Nucleus accumbens (tissue), 56 donors: ENCODE measurements at regions not wholly inside any gene's neighbourhood (a gene's known extent, or its start where the extent isn't known, plus 50 kb on each side); places are given as distances from the start of the nearest gene placed in this dataset.
"Not testable (repeated sequence)": the region's sequence is repeated elsewhere in the genome, so short reads cannot be mapped to it uniquely, and the experiment has no call there.

Experiments
- DNase-seq, 56 donors: peaks; one replicate each; lab custom pipeline; 2025; lab: John Stamatoyannopoulos, UW

DNA sequence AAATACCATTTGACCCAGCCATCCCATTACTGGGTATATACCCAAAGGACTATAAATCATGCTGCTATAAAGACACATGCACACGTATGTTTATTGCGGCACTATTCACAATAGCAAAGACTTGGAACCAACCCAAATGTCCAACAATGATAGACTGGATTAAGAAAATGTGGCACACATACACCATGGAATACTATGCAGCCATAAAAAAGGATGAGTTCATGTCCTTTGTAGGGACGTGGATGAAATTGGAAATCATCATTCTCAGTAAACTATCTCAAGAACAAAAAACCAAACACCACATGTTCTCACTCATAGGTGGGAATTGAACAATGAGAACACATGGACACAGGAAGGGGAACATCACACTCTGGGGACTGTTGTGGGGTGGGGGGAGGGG is 142.1 kb upstream of the BEND6 start:
- DNase-seq, result not testable (repeated sequence)

DNA sequence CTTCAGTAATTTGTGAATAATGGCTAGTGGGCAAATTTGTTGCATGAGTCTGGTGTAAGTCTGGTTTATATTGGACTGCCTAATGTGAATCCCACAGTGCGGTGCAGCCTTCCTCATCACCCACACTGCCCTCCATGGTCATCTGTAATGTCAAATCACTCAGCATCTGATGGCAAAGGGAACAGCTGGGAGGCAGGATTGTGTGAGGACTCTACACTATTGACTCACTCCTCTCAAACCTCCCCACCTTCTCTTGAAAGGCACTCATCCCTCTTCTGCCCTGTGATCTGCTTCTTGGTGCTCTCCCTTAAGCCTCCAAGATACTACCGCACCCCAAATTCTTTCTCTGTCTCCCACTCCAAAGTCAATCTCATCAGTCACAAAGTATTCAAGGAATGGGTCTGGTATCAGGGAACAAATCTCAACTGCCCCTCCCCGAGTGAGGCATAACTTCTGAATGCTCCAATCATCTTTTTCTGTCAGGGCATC is 146.0 kb upstream of the BEND6 start:
- DNase-seq, result no peak

DNA sequence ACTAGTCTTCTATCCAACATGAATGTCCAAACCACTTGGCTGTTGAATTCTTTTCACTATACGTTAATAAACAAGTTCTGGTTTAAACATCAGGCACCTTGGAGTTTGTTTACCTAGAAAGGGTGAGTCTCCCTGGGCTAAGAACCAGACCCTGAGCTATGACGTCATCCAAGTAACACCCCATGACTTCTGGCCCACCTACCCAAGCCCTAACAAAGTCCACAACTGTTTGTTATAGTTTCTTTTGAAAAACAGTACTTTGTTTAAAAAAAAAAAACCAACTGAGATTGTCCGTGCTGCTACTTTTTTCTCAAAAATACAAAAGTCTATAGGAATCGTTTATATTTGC is 146.9 kb upstream of the BEND6 start:
- no peak for DNase-seq

DNA sequence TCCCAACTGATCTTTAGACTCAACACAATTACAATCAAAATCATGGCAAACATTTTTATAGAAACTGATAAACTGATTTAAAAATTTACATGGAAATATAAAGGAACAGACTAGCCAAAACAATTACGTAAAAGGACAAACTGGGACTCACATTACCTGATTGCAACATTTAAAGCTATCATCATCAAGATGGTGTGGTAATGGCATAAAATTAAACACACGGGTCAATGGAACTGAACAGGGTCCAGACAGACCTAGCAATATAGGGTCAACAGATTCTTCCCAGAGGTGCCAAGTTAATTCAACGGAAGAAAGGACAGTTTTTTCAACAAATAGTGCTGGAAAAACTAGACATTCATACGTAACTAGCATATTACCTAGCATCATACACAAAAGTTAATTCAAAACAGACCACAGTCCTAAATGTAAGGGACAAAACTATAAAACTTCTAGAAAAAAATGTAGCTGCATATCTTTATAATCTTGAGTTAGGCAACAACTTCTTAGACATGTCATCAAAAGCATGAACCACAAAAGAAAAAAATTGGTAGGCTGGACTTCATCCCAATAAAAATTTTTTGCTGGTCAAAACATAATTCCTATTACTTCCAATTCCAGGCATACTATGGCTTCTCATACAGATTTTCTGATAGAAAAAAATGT is 147.4 kb upstream of the BEND6 start:
- DNase-seq, result no peak

DNA sequence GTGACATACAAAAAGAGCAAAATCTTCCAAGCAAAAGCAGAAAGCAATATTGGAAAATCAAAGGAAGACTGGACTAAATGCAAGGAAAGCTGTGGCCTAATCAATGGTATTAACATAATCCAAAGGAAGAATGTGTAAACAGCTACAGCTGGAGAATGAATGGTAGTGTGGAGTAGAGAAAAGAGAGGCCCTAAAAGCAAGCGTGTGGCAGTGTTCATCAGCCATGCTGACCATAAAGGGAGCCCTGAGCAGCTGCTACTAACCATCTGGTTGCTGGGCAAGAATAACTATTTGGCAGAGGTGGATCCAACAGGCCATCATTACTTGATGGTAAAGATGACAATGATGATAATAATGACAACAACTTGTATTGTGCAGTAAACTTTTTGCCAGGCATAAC is 148.5 kb upstream of the BEND6 start:
- DNase-seq, result no peak

DNA sequence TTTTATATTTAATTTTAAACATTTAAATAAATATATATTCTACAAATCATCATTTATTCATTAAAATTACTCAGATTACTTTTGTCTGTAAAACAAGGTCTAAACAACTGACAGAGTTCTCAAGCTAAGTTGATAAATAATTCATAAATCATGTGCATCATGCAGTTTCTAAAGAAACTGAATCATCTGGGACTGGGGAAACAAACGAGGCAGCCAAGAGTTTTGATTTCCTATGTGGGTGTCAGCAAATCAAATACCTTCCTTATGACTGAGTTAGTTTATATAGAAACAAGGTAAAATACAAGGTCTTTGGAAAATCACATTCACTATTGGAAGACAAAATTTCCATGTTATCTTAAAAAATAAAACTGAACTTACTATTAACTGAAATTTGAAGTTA is 149.9 kb upstream of the BEND6 start:
- no peak for DNase-seq

DNA sequence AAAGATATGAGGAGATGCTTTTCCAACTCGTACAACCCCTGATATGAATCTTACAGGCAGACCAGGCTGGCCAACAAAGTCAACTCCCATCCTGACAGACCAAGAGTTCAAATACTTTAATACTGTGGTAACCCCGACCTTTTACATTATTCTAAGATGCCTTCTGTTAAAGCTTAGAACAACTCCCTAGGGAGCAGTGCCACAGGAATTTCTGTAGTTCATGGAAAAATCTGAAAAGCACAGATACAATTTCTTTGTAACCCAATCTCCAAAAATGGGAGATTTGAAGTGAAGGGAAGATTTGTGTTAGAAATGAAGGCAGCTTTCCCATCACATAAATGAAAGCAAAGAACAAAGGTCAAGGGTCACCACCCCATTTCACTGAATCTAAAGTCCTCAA is 151.3 kb upstream of the BEND6 start:
- DNase-seq, result no peak

DNA sequence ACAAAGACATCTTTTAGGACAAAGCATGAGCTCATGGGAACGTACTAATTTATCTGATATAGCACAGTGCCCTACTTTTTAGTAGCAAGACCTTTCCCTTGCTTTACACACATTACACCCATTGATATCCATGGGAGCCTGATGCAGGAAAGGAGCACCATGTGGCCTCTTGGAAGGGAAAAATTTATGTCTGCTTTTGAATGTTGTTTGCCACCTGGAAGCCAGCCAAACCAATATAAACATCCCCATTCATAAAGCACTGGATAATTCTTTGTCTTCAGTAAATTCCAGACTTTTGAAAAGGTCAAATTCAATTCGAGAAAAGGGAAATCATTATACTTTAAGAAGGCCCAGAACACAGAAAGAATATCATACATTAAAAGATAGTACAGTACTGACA is 152.3 kb upstream of the BEND6 start:
- DNase-seq, result no peak

DNA sequence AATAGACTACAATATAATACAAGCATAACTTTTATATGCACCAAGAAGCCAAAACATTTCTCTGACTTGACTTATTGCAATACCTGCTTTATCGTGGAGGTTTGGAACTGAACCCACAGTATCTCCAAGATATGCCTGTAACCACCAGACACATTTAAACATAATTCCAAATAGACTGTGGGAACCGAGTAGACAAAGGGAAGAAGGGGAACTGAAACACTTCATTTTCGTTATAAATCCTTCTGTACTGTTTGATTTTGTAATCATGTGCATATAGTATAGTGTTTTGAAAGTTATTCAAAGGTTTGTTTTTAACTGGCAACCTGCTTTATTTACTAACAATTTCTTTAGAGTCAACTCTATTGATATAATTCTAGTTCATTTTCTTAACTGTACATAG is 154.9 kb upstream of the BEND6 start:
- DNase-seq, result no peak

DNA sequence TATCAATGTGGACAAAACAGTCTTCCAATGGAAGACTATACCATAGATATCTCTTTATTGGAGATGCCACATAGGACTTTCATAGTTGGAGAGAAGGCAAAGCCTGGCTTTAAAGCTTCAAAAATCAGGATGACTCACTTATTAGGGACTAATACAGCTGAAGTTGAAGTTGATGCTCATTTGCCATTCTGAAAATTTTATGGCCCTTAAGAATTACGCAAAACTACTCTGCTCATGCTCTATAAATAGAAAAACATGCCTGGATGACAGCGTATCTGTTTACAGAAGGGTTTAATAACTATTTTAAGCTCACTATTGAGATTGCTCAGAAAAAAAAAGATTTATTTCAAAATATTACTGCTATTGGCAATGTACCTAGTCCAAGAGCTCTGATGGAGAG is 155.5 kb upstream of the DST start:
- no peak for DNase-seq

DNA sequence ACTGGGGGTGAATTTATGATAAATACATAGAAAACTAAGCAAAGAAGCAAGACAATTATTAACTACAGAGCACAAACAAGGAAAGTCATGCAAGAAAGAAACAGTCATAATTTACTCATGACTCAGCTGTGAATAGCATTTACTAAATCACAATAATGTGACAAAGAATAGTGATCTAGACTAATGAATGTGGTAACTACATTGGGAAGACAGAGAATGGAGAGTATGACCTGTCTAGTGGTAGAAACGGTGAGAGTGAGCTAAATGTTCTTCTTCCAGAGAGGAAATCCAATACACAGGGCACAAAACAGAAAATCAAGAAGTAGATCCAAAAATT is 153.5 kb upstream of the DST start:
- DNase-seq, result no peak

DNA sequence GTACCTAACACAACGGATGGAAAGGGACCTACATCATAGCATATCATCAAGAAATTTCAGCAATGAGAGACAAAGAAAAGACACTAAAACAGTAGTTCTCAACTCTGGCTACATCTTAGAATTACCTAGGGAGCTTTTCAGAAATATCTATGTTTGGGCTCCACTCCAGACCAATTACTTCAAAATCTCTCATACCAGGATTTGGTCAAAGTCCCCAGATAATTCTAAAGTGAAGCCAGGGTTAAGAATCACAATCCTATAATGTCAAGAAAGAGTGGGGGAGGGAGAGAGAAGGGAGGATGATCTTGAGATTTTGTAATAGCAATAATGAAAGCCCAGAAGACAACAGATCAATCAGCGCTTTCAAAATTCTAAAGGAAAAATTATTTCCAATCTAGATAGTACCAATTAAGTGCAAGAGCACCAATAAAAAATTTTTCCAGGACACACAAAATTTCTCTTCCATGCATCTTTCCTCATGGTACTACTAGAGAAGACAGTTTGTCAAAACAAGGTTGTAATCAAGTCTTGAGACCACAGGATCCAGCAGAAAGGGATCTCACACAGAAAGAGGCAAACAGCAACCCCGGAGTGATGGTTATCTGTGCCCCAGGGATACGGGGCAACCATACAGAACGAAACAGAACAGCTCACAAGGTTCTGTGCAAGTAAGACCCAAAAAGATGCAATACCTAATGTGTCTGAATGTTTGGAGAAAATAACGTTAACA is 152.9 kb upstream of the DST start:
- DNase-seq, result no peak

DNA sequence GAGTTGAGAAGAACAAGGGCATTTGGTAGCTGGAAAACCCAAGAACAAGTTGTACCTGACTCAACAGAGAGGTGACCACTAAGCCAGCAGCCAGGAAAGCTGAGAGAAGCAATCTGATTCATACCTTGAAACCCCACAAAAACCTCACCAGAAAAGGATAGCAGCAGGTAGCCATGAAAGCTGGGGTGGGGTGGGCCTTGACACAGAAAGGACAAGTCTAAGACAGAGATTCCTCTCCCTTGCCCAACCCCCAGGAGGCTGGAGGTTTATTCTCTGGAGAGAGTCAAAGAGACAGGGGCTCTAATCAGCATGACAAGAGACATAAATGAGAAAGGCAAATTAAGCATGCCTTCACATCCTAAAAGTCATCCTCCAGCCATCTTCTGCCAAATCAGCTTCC is 151.7 kb upstream of the DST start:
- DNase-seq, result no peak

DNA sequence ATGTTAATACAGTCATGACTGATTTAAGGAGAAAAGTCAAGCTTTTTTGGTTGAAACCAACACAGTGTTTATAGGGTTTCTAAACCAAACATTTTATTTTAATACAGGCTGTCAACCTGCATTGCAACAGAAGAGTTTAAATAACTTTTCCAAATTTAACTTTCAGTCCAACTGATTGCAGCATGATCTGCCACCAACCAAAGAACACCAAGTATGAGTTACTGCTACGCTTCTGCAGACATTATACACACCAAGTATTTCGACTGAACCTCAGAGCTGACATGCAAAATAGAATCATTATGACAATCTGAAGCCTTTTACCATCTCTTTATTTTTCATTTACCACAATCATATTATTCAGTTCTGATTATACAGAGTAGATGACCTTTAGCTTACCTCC is 151.2 kb upstream of the DST start:
- DNase-seq, result no peak

DNA sequence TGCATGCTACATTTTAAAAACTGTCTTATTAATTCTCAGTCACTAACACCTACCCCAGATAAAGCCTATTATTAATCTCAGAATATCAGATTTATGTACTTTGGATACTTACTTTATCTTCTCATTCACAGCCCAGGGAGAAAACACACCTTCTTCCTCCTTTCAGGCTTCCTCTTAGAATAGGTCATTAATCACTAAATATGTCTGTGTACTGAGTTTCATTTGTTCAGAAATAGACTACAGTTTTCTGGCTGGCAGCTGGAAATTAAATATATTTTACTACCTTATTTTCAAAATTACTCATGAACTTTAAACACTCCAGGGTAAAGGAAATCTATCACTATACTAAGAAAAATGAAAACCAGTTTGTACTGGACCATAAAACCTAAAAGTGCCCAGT is 147.7 kb upstream of the DST start:
- no peak for DNase-seq

DNA sequence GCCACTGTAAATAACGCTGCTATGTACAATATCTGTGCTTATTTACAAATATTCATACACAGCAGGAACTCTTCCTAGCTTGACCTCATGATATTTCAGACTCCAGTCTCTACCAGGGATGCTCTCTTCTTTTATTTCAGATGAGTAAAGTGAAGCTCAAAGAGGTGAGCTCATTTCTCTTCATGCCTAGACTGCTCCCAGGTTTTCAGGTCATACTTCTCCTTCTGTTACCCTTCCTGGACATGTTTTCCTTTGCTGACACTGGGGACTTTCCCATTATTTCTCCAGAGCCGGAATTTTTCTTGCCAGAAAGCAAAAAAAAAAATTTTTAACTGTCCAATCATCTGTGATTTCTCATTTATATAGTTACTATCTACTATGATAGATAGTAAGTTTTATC is 147.2 kb upstream of the DST start:
- no peak for DNase-seq

DNA sequence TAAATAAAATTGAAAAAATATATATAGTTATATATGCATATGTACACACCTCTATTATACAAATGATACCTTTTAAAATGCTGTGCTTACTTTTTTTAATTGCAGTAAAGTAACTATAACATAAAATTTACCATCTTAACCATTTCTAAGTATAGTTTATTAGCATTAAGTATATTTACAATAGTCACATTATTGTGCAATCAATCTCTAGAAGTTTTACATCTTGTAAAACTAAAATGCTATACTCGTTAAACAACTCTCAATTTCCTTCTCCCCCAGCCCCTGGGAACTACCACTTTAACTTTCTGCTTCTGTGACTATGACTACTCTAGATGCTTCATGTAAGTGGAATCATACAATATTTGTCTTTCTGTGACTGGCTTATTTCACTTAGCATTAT is 146.7 kb upstream of the DST start:
- no peak for DNase-seq

DNA sequence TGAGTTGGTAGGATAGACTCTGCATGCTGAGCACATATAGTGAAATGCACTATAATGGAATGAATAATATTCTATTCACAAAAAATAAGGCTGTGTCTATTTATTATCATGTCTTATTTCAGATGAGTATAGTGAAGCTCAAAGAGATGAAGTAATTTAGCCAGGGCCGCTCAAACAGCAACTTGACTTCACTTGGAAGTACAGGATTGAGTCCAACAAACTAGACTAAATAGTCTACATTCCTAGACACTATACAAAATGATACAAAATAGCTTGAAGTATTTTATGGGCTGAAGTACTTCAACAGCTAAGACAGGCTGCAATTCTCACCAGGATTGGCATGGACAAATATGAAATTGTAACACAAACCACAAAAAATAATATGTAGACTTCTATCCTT is 144.5 kb upstream of the DST start:
- DNase-seq, result no peak

DNA sequence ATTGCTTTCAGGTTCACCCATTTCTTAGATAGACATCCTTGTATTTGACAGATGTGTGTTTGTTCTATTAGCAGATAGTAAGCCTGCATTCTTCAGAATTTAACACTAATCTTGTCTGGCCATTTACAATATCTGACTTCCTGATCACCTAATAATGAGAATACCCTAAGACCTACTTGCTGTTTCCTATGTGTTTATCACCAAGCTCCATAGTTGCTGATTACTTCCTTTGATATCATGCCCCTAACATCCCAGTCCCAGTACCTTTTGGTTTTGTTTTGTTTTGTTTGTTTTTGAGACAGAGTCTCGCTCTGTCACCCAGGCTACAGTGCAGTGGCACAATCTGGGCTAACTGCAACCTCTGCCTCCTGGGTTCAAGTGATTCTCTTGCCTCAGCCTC is 143.6 kb upstream of the DST start:
- DNase-seq, result no peak

DNA sequence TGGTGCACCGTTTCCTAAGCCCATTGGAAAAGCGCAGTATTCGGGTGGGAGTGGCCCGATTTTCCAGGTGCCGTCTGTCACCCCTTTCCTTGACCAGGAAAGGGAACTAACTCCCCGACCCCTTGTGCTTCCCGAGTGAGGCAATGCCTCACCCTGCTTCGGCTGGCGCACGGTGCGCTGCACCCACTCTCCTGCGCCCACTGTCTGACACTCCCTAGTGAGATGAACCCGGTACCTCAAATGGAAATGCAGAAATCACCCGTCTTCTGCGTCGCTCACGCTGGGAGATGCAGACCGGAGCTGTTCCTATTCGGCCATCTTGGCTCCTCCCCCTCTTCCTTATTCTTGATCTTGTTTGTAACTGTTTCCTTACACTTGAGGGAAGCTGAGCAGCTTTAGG is 142.8 kb upstream of the DST start:
- DNase-seq, result peak in 5 of 56 donors; percentile 12 to 44 (median 25)

DNA sequence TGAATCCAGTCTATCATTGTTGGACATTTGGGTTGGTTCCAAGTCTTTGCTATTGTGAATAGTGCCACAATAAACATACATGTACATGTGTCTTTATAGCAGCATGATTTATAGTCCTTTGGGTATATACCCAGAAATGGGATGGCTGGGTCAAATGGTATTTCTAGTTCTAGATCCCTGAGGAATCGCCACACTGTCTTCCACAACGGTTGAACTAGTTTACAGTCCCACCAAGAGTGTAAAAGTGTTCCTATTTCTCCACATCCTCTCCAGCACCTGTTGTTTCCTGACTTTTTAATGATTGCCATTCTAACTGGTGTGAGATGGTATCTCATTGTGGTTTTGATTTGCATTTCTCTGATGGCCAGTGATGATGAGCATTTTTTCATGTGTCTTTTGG is 137.4 kb upstream of the DST start:
- not testable (repeated sequence) for DNase-seq

DNA sequence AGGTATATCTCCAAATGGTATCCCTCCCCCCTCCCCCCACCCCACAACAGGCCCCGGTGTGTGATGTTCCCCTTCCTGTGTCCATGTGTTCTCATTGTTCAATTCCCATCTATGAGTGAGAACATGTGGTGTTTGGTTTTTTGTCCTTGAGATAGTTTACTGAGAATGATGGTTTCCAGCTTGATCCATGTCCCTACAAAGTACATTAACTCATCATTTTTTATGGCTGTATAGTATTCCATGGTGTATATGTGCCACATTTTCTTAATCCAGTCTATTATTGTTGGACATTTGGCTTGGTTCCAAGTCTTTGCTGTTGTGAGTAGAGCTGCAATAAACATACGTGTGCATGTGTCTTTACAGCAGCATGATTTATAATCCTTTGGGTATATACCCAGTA is 135.8 kb upstream of the DST start:
- DNase-seq, result not testable (repeated sequence)
